PFSK-1 (cell line): ENCODE measurements at regions not wholly inside any gene's neighbourhood (a gene's known extent, or its start where the extent isn't known, plus 50 kb on each side); places are given as distances from the start of the nearest gene placed in this dataset.

Experiments used
- FOXP2 ChIP-seq: optimal IDR thresholded peaks from 2 replicates; pipeline ENCODE3; 2011; ENCODE audit warnings: borderline replicate concordance, control low read depth, inconsistent platforms; ENCODE audit not compliant: insufficient read depth; ENCODE audit errors: extremely low read length, extremely low read depth
- POLR2AphosphoS5 ChIP-seq: IDR thresholded peaks from 2 replicates; pipeline ENCODE4 v1.6.1; 2012; ENCODE audit warnings: low read depth, mild to moderate bottlenecking, control low read depth, low read length, moderate library complexity
- REST ChIP-seq, 2 experiments: IDR thresholded peaks; 2 replicates each; pipeline versions ENCODE4 v1.6.1 to v1.8.0; 2011 to 2012; ENCODE audit warnings: low read depth in 2 of 2, low read length in 2 of 2, control low read depth in 1 of 2, inconsistent platforms in 1 of 2, mild to moderate bottlenecking in 1 of 2, moderate library complexity in 1 of 2; ENCODE audit not compliant: insufficient read depth in 1 of 2
- SIN3A ChIP-seq: IDR thresholded peaks from 2 replicates; pipeline ENCODE4 v1.6.1; 2012; ENCODE audit warnings: mild to moderate bottlenecking, low read length, moderate library complexity, borderline replicate concordance; ENCODE audit not compliant: insufficient read depth
- TAF1 ChIP-seq: IDR thresholded peaks from 2 replicates; pipeline ENCODE4 v1.6.1; 2012; ENCODE audit warnings: low read length, control low read depth, borderline replicate concordance; ENCODE audit not compliant: insufficient read depth

GRCh38 chr5:74081126-74081525, 455.1 kb downstream of the ARHGEF28 start:
- no peak for TF ChIP-seq TAF1
- no peak for TF ChIP-seq POLR2AphosphoS5
- no peak for TF ChIP-seq REST (IDR thresholded peaks at IDR 0.05; ENCODE audit: insufficient read depth in 1 of 2, low read depth in 2 of 2, low read length in 2 of 2)
- TF ChIP-seq FOXP2: no peak
- TF ChIP-seq SIN3A: no peak

DNA sequence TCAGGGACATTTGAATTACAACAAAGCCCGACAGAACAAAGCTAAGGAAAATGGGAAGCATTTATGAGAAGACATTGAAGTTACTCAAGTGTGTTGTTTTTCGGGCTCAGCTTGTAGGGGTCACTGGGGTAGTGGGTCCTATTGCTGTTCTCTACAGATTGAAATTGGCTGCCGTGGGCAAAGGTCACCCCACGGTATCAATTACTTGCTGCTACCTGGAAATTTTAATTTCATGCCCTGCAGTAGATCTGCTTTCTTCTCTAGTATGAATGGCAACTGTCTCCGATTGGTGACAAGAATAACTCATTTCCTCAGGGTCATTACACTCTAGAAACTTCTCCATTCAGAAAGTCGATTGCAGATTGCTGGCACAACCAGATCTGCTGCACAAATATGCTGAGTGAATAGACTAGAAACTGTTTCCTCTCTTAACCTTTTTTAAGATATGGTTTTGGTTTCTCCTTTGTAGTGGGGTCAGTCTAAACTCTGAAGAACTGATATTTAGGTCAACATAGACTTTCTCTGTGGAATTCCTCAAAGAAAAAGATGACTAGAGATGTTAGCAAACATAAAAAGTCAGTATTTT, 454.1 kb downstream of the ARHGEF28 start:
- no peak for TF ChIP-seq REST (IDR thresholded peaks at IDR 0.05; ENCODE audit: insufficient read depth in 1 of 2, low read depth in 2 of 2, low read length in 2 of 2)
- no peak for TF ChIP-seq FOXP2
- no peak for TF ChIP-seq POLR2AphosphoS5
- TF ChIP-seq TAF1: no peak
- no peak for TF ChIP-seq SIN3A

DNA sequence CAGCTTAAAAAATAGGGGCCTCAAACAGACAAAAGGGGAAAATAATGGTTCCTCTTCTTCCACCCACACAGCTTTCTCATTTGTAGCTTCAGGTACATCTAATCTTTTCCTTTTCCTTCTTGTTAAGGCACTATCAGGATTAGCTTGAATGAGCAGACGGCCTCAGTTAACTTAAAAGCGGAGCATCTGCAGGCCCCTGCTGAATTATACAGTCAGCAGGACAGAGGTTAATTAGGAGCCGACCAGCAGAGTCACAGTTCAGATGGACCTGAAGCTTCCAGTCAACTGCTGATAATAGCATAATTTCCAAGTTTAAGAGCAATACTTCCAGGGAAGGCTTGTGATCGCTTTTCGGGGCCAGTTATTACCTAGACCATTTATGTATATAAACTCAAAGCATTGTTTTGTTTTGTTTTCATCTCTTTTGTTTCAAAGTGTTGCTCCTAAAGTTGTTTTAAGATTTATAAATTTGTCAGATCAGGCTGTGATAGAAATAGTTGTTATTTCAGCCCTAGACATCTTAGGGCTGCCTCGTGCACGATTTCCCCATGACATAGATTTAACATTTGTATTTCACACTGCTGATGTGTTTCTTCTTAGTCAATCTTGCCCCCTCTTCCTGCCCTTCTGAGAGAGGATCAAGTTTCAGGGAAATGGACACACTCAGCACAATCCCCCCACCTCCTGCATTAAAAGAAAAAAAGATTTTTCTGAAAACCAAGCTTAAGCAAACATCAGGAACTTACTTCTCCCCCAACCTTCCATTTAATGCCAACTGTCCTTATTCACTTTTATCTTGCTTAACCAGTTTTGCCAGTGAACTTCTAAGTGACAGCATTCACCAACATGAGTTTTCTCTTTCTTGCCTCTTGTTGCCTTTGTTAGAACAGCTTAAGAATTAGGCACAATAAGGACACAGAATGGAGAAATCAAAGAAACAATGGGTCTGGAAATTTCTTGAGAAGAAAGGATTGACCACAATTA, 449.8 kb downstream of the ARHGEF28 start:
- TF ChIP-seq REST (IDR thresholded peaks at IDR 0.05; ENCODE audit: insufficient read depth in 1 of 2, low read depth in 2 of 2, low read length in 2 of 2) (no peak), SIN3A (no peak), TAF1 (no peak), FOXP2 (no peak), POLR2AphosphoS5 (no peak)

DNA sequence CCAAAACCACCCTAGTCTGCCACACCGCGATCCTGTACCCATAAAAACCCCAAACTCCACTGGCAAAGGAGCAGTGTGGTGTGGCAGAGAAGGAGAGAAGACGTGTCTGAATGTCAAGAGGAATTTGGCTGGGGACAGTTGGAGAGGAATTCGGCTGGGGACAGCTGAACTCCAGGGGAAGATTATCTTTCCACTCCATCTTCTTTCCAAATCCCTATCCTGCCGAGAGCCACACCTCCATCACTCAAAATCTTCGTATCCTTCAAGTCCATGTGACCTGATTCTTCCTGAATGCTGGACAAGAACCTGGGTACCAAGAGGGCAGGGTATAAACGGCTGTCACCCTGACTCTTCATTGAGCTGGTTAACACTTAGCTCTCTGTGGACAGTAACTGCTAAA, 448.1 kb downstream of the ARHGEF28 start:
- TF ChIP-seq FOXP2 (no peak), POLR2AphosphoS5 (no peak), REST (IDR thresholded peaks at IDR 0.05; ENCODE audit: insufficient read depth in 1 of 2, low read depth in 2 of 2, low read length in 2 of 2) (no peak), TAF1 (no peak), SIN3A (no peak)
